ENCODE measurements at regions not wholly inside any gene's neighbourhood (a gene's known extent, or its start where the extent isn't known, plus 50 kb on each side); places are given as distances from the start of the nearest gene placed in this dataset.
"Not testable (repeated sequence)": the region's sequence is repeated elsewhere in the genome, so short reads cannot be mapped to it uniquely, and the experiment has no call there.

GRCh38 chr1:38773483-38773882 is 86.1 kb downstream of the RRAGC start:
- Mint-ChIP-seq H3K4me3 (no peak overlapping the region), H3K27me3 (peaks cover 15% of the 10 kb centered on the region), H3K27ac (no peak overlapping the region), H3K9me3 (no peaks in the 10 kb centered on the region), H3K4me1 (ENCODE audit: low read depth) (no peaks in the 10 kb centered on the region), H3K36me3 (ENCODE audit: low read depth) (no peaks in the 10 kb centered on the region)
- DNase-seq: no peak

DNA sequence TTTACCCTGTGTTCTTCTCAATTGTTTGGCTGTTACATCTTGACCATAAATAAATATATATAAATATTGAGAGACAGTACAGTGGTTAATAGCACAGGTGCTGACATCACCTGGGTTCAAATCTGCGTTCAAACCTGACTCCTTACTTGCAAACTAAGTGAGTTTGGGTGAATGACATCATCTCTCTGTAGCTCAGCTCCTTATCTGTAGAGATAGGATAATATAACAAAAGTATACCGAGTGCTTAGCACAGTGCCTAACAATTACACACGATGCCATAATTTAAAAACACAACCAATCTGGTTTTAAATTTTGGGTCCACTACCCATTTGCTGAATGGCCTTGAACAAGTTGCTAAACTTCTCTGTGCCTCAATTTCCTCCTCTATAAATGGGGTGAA is 86.6 kb downstream of the RRAGC start:
- H3K4me1 Mint-ChIP-seq (ENCODE audit: low read depth): no peaks in the 10 kb centered on the region
- no peaks in the 10 kb centered on the region for H3K9me3 Mint-ChIP-seq
- no peaks in the 10 kb centered on the region for H3K36me3 Mint-ChIP-seq (ENCODE audit: low read depth)
- no peak overlapping the region for H3K27ac Mint-ChIP-seq
- no peak overlapping the region for H3K4me3 Mint-ChIP-seq
- no peak for DNase-seq
- H3K27me3 Mint-ChIP-seq: peaks cover 17% of the 10 kb centered on the region

GRCh38 chr1:38772026-38772425 is 87.5 kb downstream of the RRAGC start:
- Mint-ChIP-seq H3K9me3 (no peaks in the 10 kb centered on the region), H3K27me3 (peaks cover 21% of the 10 kb centered on the region), H3K4me3 (no peak overlapping the region), H3K4me1 (ENCODE audit: low read depth) (no peaks in the 10 kb centered on the region), H3K27ac (no peak overlapping the region), H3K36me3 (ENCODE audit: low read depth) (no peaks in the 10 kb centered on the region)
- DNase-seq: no peak

DNA sequence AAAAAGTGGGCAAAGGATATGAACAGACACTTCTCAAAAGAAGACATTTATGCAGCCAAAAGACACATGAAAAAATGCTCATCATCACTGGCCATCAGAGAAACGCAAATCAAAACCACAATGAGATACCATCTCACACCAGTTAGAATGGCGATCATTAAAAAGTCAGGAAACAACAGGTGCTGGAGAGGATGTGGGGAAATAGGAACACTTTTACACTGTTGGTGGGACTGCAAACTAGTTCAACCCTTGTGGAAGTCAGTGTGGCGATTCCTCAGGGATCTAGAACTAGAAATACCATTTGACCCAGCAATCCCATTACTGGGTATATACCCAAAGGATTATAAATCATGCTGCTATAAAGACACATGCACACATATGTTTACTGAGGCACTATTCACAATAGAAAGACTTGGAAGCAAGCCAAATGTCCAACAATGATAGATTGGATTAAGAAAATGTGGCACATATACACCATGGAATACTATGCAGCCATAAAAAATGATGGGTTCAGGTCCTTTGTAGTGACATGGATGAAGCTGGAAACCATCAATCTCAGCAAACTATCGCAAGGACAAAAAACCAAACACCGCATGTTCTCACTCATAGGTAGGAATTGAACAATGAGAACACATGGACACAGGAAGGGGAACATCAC is 88.9 kb downstream of the RRAGC start:
- H3K9me3 Mint-ChIP-seq; H3K4me1 Mint-ChIP-seq (ENCODE audit: low read depth); H3K27ac Mint-ChIP-seq; H3K4me3 Mint-ChIP-seq; H3K36me3 Mint-ChIP-seq (ENCODE audit: low read depth); DNase-seq: not testable (repeated sequence)
- peaks cover 30% of the 10 kb centered on the region for H3K27me3 Mint-ChIP-seq

DNA sequence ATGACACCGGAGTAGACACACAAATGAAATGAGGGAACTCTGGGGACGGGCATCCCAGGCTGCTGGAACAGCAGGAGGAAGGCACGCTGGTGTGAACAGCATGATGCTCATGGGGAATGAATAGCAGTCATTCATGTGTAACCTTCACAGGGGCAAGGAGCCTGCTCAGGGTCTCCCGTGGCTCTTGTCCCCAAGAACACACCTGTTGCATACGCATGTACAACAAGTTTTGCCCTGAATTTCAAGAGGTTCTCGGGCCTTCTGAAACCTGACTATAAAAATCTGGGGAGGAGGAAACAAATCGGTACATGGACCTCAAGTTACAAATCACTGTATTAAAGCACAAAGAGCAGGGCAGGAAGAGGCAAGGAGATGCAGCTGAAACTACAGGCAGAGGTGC is 93.4 kb downstream of the RRAGC start:
- Mint-ChIP-seq H3K27me3 (peaks cover 43% of the 10 kb centered on the region), H3K9me3 (no peaks in the 10 kb centered on the region), H3K36me3 (ENCODE audit: low read depth) (no peaks in the 10 kb centered on the region), H3K4me1 (ENCODE audit: low read depth) (no peaks in the 10 kb centered on the region), H3K4me3 (no peak overlapping the region), H3K27ac (no peak overlapping the region)
- no peak for DNase-seq

- no peaks in the 10 kb centered on the region for H3K36me3 Mint-ChIP-seq (ENCODE audit: low read depth)
- H3K27me3 Mint-ChIP-seq: peaks cover 43% of the 10 kb centered on the region
- no peaks in the 10 kb centered on the region for H3K9me3 Mint-ChIP-seq
- H3K27ac Mint-ChIP-seq: no peak overlapping the region
- H3K4me1 Mint-ChIP-seq (ENCODE audit: low read depth): no peaks in the 10 kb centered on the region
- DNase-seq: no peak
- no peak overlapping the region for H3K4me3 Mint-ChIP-seq
Observed at GRCh38 chr1:38763121-38763520, 96.5 kb downstream of the RRAGC start.

GRCh38 chr1:38760562-38760961 is 99.0 kb downstream of the RRAGC start:
- no peaks in the 10 kb centered on the region for H3K9me3 Mint-ChIP-seq

DNA sequence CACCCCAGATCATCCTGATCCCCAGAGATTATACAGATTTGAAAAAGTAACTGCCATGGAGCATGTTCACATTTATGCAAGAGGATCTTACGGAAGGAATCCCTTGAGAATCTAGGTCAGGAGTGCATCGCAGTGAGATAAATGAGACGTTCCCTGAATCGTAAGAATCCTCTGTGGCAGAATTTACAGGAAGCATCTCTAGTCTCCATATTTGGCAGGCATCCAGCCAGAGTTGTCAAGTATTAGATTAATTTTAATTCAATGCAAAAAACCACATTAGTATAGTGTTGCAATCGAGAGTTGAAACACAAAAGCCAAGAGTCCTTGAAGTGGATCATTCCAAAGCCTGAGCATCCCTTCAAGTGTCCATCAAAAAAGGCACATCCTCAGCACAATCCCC is 100.8 kb downstream of the RRAGC start:
- Mint-ChIP-seq H3K27me3 (peaks cover 42% of the 10 kb centered on the region), H3K36me3 (ENCODE audit: low read depth) (no peaks in the 10 kb centered on the region), H3K9me3 (no peaks in the 10 kb centered on the region), H3K4me1 (ENCODE audit: low read depth) (no peaks in the 10 kb centered on the region), H3K4me3 (no peak overlapping the region), H3K27ac (no peak overlapping the region)
- no peak for DNase-seq

More at GRCh38 chr1:38760562-38760961, 99.0 kb downstream of the RRAGC start:
- Mint-ChIP-seq H3K27me3 (peaks cover 40% of the 10 kb centered on the region), H3K4me1 (ENCODE audit: low read depth) (no peaks in the 10 kb centered on the region), H3K4me3 (no peak overlapping the region), H3K36me3 (ENCODE audit: low read depth) (no peaks in the 10 kb centered on the region), H3K27ac (no peak overlapping the region)
- DNase-seq: no peak

DNA sequence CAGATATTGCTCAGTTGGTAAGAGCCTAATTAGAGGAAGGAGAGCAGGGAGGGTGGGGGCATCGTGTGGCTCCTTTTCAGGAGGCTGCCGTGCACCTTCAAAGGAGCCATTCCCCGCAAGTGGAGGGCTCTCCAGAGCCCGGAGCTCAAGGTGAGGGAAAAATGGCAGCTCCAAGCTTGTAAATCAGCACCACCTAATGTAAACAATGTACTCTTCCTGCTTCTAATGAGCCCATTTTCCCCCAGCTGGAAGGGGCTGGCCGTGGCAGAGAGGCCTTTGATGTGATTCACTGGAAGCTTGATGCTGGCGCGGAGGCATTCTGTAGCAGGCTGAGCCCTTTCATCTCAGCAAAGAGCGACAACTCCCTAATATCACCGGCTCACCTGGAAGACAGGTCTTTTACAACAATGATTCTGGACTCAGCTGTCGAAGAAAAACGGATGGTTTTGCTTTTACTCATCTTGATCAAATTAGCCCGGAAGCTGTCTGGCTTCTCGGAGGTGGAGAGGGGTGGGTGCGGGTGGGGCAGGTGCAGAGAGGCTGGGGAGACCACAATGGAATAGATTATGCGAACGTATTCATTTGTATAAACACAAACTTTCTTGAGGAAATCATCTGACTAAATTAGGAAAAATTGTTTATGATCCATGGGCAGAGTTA is 112.5 kb downstream of the RRAGC start:
- H3K27me3 Mint-ChIP-seq: peaks cover 21% of the 10 kb centered on the region
- peaks cover 13% of the 10 kb centered on the region for H3K4me1 Mint-ChIP-seq (ENCODE audit: low read depth)
- H3K9me3 Mint-ChIP-seq: no peaks in the 10 kb centered on the region
- H3K27ac Mint-ChIP-seq: peak overlapping the region; percentile 24
- DNase-seq: no peak
- H3K36me3 Mint-ChIP-seq (ENCODE audit: low read depth): no peaks in the 10 kb centered on the region
- no peak overlapping the region for H3K4me3 Mint-ChIP-seq

- no peak for DNase-seq
- Mint-ChIP-seq H3K9me3 (no peaks in the 10 kb centered on the region), H3K36me3 (ENCODE audit: low read depth) (no peaks in the 10 kb centered on the region), H3K4me1 (ENCODE audit: low read depth) (peaks cover 13% of the 10 kb centered on the region), H3K27me3 (peaks cover 17% of the 10 kb centered on the region), H3K27ac (no peak overlapping the region), H3K4me3 (no peak overlapping the region)
Observed at GRCh38 chr1:38746402-38746935, 113.1 kb downstream of the RRAGC start.

DNA sequence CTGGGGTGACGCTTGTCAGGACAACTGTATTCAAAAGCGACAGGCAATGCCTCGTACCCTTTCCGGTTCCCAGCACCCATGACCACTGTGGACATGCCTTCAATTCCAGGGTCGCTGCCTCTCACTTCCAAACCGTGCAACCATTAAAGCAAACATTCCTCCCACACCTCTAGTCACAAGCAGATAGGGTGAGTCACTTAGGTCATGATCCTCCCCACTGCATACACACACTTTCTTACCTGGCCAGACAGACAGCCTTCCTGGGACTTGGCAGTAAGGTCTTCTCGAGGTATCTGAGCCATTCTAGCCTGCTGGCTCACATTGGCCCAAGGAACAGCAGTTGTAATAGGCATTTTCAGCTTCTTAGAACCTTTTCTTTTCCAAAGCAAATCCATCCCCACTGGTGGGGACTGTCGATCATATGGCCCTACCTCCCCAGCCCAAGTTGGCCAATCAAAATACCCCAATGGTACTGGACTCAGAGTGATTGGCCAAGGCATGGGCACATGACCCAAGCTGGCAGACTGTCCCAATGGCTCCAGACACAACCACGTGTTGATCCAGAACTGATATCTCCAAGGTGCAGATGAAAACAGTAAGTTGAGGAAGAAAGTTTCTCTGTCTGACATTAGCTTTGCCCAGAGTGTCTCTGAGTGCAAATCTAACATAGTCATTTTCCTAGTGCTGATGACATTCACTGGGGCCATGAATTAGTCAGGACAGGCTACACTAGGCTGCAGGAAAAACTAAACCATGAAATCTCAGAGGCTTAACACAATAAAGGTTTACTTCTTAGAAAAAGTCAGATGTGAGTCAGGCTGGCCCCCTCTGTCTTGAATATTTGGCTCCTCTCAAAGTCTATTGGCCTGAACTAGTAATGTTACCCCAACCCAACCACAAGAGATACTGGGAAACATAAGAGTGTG is 113.8 kb downstream of the RRAGC start:
- Mint-ChIP-seq H3K9me3 (no peaks in the 10 kb centered on the region), H3K4me1 (ENCODE audit: low read depth) (peaks cover 13% of the 10 kb centered on the region), H3K36me3 (ENCODE audit: low read depth) (no peaks in the 10 kb centered on the region)

GRCh38 chr1:38744452-38745350 is 114.9 kb downstream of the RRAGC start:
- Mint-ChIP-seq H3K9me3 (no peaks in the 10 kb centered on the region), H3K27ac (no peak overlapping the region)

More for the DNA sequence above, 113.8 kb downstream of the RRAGC start:
- Mint-ChIP-seq H3K4me3 (no peak overlapping the region), H3K27me3 (peaks cover 15% of the 10 kb centered on the region), H3K27ac (peak overlapping the region; percentile 77)
- DNase-seq: no peak

DNA sequence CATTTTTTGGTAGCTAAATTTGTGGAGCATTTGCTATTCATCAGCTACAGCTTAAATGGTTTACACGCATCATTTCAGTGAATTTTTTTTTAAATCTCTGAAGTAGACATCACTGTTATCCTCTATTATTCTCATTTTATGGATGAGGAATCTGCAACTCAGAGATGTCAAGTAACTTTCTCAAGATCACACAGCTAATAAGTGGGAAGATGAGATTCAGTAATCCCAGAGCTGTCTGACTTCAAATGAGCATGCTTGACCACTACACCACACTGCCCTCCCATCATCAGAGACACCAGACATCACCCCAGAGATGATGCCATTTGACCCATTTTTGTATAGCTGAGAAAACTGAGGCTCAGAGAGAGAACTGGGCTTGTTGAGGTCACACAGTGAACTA is 116.4 kb downstream of the RRAGC start:
- H3K27me3 Mint-ChIP-seq: no peaks in the 10 kb centered on the region
- H3K36me3 Mint-ChIP-seq (ENCODE audit: low read depth): no peaks in the 10 kb centered on the region
- H3K4me1 Mint-ChIP-seq (ENCODE audit: low read depth): peaks cover 13% of the 10 kb centered on the region
- no peaks in the 10 kb centered on the region for H3K9me3 Mint-ChIP-seq
- DNase-seq: no peak
- H3K27ac Mint-ChIP-seq: no peak overlapping the region
- H3K4me3 Mint-ChIP-seq: no peak overlapping the region

More at GRCh38 chr1:38744452-38745350, 114.9 kb downstream of the RRAGC start:
- no peak overlapping the region for H3K4me3 Mint-ChIP-seq
- H3K27me3 Mint-ChIP-seq: peaks cover 5% of the 10 kb centered on the region
- H3K4me1 Mint-ChIP-seq (ENCODE audit: low read depth): peaks cover 13% of the 10 kb centered on the region
- DNase-seq: no peak
- H3K36me3 Mint-ChIP-seq (ENCODE audit: low read depth): no peaks in the 10 kb centered on the region

DNA sequence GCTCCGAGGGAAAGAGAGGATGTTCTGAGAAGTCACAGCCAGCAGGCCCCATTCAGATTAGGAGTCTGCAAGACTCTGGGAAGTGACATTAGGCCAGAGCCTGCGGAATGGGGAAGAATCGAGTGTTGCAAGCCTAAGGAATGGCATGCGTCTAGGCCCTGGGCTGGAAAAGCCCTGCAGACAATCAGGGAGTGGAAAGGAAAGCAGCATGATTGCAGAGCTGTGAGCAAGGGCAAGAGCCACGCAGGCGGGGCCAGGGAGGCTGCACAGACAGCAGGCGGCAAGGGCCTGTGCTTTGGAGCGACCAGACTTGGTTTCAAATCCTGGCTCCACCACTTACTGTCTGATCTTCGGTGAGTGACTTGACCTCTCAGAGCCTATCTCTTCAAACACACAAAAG is 118.2 kb downstream of the RRAGC start:
- no peak for DNase-seq
- Mint-ChIP-seq H3K36me3 (ENCODE audit: low read depth) (no peaks in the 10 kb centered on the region), H3K9me3 (no peaks in the 10 kb centered on the region), H3K27me3 (no peaks in the 10 kb centered on the region), H3K27ac (no peak overlapping the region), H3K4me1 (ENCODE audit: low read depth) (peaks cover 9% of the 10 kb centered on the region), H3K4me3 (no peak overlapping the region)

Measured in activated T-cell treated with anti-CD3 and anti-CD28 coated beads, Interleukin-2, amount 50 U/mL, for 24 hours (primary cell).